GM13977 (cell line): ENCODE measurements at regions not wholly inside any gene's neighbourhood (a gene's known extent, or its start where the extent isn't known, plus 50 kb on each side); places are given as distances from the start of the nearest gene placed in this dataset.

Experiments used
- DNase-seq: peaks from one replicate; pipeline ENCODE4 v3.0.0; 2012; ENCODE audit warnings: low spot score
- in situ Hi-C: fragments of 300-500 bp; cut with MboI; formaldehyde crosslinking; loops from one replicate; pipeline ENCODE4 v1.12.0; 2022; ENCODE audit warnings: low sequenced_read_pairs, low pct_unique_long_range_greater_than_20kb, mixed read lengths, inconsistent platforms; ENCODE audit not compliant: unreplicated experiment
- TF ChIP-seq, protein P1 (sequence below): IDR thresholded peaks from 2 replicates; pipeline ENCODE4 v1.5.1; 2012; ENCODE audit warnings: mild to moderate bottlenecking, control low read depth; ENCODE audit not compliant: insufficient read depth; ENCODE audit errors: extremely low read depth, missing control alignments

DNA sequence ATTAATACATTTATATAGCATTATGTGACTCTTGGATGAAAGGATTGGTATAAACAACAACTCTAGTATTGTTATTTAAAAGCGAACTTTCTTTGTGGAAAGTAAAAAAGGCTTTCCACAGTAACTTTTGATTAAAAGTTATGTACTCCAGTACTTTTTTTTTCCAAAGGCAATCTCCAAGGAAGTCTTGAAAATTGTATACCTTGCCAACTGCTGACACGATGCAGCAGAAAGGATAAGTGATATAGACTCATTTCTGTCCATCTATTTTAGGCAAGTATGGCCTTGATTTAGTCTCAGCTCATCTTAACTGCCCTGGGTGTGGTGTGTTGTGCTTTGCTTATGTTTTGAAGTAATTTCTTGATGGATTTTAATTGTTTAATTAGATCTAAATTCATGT, 79.7 kb downstream of the OTOL1 start:
- TF ChIP-seq, protein P1, sequence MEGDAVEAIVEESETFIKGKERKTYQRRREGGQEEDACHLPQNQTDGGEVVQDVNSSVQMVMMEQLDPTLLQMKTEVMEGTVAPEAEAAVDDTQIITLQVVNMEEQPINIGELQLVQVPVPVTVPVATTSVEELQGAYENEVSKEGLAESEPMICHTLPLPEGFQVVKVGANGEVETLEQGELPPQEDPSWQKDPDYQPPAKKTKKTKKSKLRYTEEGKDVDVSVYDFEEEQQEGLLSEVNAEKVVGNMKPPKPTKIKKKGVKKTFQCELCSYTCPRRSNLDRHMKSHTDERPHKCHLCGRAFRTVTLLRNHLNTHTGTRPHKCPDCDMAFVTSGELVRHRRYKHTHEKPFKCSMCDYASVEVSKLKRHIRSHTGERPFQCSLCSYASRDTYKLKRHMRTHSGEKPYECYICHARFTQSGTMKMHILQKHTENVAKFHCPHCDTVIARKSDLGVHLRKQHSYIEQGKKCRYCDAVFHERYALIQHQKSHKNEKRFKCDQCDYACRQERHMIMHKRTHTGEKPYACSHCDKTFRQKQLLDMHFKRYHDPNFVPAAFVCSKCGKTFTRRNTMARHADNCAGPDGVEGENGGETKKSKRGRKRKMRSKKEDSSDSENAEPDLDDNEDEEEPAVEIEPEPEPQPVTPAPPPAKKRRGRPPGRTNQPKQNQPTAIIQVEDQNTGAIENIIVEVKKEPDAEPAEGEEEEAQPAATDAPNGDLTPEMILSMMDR = no peak
- no peak for DNase-seq
- in situ Hi-C loops = no loop called here

DNA sequence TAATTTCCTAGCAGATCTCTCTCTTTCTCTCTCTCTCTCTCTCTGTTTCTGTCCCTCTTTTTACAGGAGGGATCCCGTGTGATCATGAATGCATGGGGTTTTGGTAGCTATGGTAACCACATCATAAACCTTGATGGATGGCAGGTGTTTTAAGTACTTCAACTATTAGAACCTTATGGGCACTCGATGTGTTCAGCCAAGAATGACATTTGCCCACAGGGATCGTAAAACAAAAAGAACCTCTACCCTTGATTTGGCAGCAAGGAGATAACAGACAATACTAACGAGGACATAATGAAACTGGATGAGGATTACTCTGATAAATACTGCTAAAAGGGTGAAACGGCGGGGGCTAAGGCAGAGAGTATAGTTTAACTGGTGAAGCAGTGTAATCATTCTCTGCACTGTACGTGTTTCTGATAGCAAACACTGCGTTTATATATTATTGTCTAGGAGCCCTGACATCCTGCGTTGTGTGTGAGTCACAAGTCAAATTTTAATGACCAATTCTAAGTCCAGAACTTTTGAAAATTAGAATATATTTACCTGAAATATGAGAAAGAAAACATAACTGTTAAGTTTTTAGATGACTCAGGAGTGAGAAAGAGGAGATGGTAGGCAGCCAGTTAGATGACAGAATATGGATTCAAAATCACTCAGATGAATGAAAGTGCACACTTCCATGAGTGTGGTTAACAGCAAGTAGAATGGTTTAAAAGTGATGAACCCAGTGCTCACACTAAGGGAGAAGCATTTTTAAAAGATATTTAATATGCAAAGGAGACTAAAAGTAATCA, 80.3 kb downstream of the OTOL1 start:
- DNase-seq = no peak
- TF ChIP-seq, protein P1 = no peak
- in situ Hi-C loops = no loop called here

DNA sequence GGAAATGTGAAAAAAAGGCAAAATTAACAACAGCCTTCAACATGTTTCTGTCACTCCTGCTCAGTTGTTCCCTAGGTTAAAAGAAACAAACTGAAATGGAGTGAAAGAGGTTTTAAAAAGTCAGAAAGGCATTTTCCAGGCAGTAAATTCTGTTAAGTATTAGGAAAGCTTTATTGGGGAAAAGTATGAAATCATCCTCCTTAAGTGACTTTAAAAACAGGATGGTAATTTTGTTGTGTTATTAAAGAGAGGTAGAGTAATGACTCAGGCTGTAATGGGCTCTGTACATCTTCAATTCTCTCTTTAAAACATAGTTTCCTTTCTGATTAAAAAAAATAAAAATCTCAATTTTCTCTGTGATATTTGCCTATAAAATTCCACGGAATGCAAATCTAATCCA, 81.1 kb downstream of the OTOL1 start:
- TF ChIP-seq, protein P1 = no peak
- in situ Hi-C loops = no loop called here
- no peak for DNase-seq

DNA sequence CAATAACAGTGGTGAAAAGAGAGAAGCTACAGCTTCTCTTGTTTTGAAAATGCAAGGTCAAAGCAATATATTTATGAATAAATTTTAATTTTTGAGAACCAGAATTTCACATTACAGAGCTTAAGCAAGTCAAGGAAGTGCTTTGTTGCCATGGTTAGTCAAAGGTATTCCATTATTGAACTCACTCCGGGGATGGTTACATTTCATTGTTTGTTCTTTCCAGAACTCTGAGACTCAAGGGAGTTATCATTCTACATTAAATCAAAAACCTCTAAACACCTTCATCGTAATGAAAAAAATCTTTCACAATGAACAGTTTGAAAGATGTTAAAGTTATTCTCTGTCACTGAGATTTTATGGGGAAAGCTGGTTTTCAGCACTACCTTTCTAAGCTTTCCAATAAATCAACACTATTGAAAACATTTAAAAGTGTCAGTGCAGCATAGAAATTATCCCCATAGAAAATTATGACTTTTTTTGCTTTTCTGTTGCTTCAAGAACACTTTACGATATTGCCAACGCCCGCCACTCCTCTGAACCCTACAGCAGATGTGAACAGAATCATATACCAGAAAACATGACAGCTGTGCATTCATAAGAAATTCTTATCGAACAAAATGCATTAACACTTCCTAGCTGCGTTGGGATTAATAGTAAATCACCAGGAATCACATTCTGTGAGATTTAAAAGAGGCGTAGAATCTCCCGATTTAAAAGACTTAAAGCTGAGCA, 83.0 kb downstream of the OTOL1 start:
- TF ChIP-seq, protein P1 = no peak

DNA sequence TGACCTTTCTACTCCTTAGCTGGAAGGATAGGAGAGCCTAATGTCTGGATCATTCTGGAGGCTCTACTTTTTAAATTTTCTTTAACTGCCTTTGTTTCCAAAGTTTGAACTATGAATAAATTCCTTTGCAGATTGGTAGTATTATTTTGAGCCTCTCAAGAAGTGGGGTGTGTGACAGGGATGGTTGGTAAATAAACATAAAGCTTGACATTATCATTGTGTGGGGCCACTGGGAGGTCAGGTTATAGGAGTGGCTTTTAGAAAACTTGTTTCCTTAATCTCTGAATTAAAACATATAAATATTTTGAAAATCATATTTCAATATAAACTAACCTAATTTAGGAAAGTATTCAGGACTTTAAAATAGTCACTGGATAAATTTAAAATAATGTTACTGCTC, 89.3 kb downstream of the OTOL1 start:
- TF ChIP-seq, protein P1 = no peak
- DNase-seq = no peak
- in situ Hi-C loops = no loop called here

More for the DNA sequence above, 83.0 kb downstream of the OTOL1 start:
- in situ Hi-C loops = no loop called here
- no peak for DNase-seq

DNA sequence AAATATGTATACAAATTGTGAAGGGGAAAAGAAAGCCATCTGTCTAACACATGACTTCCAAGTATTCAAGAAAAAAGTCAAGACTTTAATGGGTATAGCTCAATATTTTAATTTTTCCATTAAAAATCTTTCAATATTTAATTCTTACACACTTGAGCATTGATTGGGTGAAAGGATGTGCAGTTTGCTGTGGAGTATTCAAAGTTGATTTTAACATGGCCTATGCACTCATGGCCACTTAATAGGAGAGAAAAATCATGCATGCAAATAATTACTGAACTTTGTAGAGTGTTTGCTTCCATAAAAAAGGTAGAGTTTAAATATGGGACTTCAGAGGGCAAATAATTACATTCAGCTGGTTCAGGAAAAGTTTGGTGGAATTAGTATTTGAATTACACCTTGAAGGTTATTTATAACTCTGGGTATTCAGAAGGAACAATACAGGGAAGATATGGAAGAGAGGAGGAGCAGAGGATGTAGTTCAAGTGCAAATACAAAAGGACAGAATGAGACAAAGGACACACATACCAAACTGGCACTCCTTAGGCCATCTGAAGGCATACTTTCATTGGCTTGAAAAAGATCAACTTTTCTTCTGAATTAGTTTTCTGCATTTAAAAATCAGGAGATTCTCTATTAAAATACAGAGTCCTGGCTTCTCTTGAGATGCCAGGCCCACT, 90.1 kb downstream of the OTOL1 start:
- DNase-seq = no peak
- TF ChIP-seq, protein P1 = no peak
- in situ Hi-C loops = no loop called here
